GM12878 (cell line): ENCODE measurements at regions not wholly inside any gene's neighbourhood (a gene's known extent, or its start where the extent isn't known, plus 50 kb on each side); places are given as distances from the start of the nearest gene placed in this dataset.

Source experiments
- ATAC-seq: fragments of 200-7000 bp; cut with Tn5 transposase; 3 replicates; pipeline ENCODE4 v1.9.1; 2020; ENCODE audit warnings: mild to moderate bottlenecking, moderate library complexity
- BruUV-seq: library from RNA; stranded (reverse); fragments of 400-500 nt; replicated peaks from 2 replicates; lab custom pipeline; 2021; lab: Mats Ljungman, UMichigan
- CTCF ChIA-PET: fragments of 300-600 bp; sonication (Branson Sonifier 250); formaldehyde crosslinking; extraction: SDS; loops from one replicate; lab custom pipeline; 2021; ENCODE audit warnings: inconsistent platforms; lab: Yijun Ruan, JAX
- POLR2A ChIA-PET: fragments of 350-600 bp; formaldehyde crosslinking; extraction: SDS; loops from one replicate; lab custom pipeline; 2021; ENCODE audit warnings: inconsistent platforms; lab: Charles Lee
- RAD21 ChIA-PET: fragments of 300-600 bp; sonication (Branson Sonifier 250); formaldehyde crosslinking; loops from one replicate; lab custom pipeline; 2023; ENCODE audit warnings: antibody characterized with exemption; ENCODE audit not compliant: unreplicated experiment; lab: Charles Lee
- SMC1A ChIA-PET: fragments of 300-600 bp; sonication (Branson Sonifier 250); formaldehyde crosslinking; loops from one replicate; lab custom pipeline; 2023; ENCODE audit not compliant: unreplicated experiment, uncharacterized antibody; lab: Charles Lee
- DNase-seq: peaks from one replicate; pipeline ENCODE4 v3.0.0-alpha.2; 2011; ENCODE audit warnings: low read depth, low spot score
- FAIRE-seq: peaks from 3 replicates; lab custom pipeline; 2011; peaks lifted over from hg19 to GRCh38; lab: Jason Lieb, UNC
- H2AFZ ChIP-seq: 2 replicates; pipeline ENCODE4 v1.6.0; 2011; ENCODE audit warnings: low read depth, low read length, control low read depth; ENCODE audit not compliant: control insufficient read depth
- H3K27ac ChIP-seq: 2 replicates; pipeline ENCODE4 v1.5.1; 2011; ENCODE audit warnings: control low read depth; ENCODE audit not compliant: control insufficient read depth, insufficient read depth
- H3K27me3 ChIP-seq, 2 experiments: replicated peaks in 1 of 2; 2 replicates each; pipeline versions ENCODE4 v1.6.0 to v1.6.1; 2011; ENCODE audit warnings: low read length in 1 of 2; ENCODE audit not compliant: control insufficient read depth in 2 of 2, insufficient read depth in 2 of 2
- H3K36me3 ChIP-seq, 2 experiments: 2 replicates each; pipeline ENCODE4 v1.5.1; 2011; ENCODE audit warnings: low read length in 1 of 2; ENCODE audit not compliant: control insufficient read depth in 2 of 2, insufficient read depth in 2 of 2
- H3K4me1 ChIP-seq: 2 replicates; pipeline ENCODE4 v1.6.1; 2011; ENCODE audit warnings: mild to moderate bottlenecking, low read length, moderate library complexity, mixed read lengths; ENCODE audit not compliant: control insufficient read depth, insufficient read depth
- H3K4me2 ChIP-seq: 2 replicates; pipeline ENCODE4 v1.6.0; 2011; ENCODE audit warnings: control low read depth; ENCODE audit not compliant: control insufficient read depth, insufficient read depth
- H3K4me3 ChIP-seq: fragments of 200-600 bp; sonication (generic); 2 replicates; pipeline ENCODE4 v1.5.1; 2016
- H3K79me2 ChIP-seq: 2 replicates; pipeline ENCODE4 v1.6.0; 2011; ENCODE audit warnings: low read length; ENCODE audit not compliant: control insufficient read depth, insufficient read depth
- H3K9ac ChIP-seq: 2 replicates; pipeline ENCODE4 v1.8.0; 2011; ENCODE audit warnings: low read length, control low read depth, mixed read lengths; ENCODE audit not compliant: control insufficient read depth, insufficient read depth
- H3K9me3 ChIP-seq: replicated peaks from 3 replicates; pipeline ENCODE4 v1.5.1; 2011; ENCODE audit warnings: mild to moderate bottlenecking, low read length; ENCODE audit not compliant: control insufficient read depth, insufficient read depth
- H4K20me1 ChIP-seq: 2 replicates; pipeline ENCODE4 v1.6.0; 2011; ENCODE audit not compliant: control insufficient read depth, insufficient read depth
- ASH2L ChIP-seq: fragments of 300-600, 200-600 bp; sonication (generic); IDR thresholded peaks from 2 replicates; pipeline ENCODE4 v1.6.1; 2017; ENCODE audit warnings: low read depth, mild to moderate bottlenecking, borderline replicate concordance
- BRCA1 ChIP-seq: IDR thresholded peaks from 2 replicates; pipeline ENCODE4 v1.6.1; 2011; ENCODE audit warnings: low read depth, low read length, improper control_type of control experiment
- CHD1 ChIP-seq: IDR thresholded peaks from 2 replicates; pipeline ENCODE4 v1.6.1; 2012; ENCODE audit warnings: low read depth, low read length, improper control_type of control experiment
- CREB1 ChIP-seq: IDR thresholded peaks from 2 replicates; pipeline ENCODE4 v1.6.1; 2012; ENCODE audit warnings: low read depth, mild to moderate bottlenecking, inconsistent platforms
- FOXM1 ChIP-seq: IDR thresholded peaks from 2 replicates; pipeline ENCODE4 v1.6.1; 2012; ENCODE audit warnings: low read depth, mild to moderate bottlenecking, inconsistent platforms, low read length, moderate library complexity
- IKZF2 ChIP-seq, 2 experiments: fragments of 450-650 bp; IDR thresholded peaks; 2 replicates each; pipeline ENCODE4 v1.6.1; 2017; ENCODE audit warnings: mild to moderate bottlenecking in 2 of 2, moderate library complexity in 2 of 2
- KAT2A ChIP-seq: conservative IDR thresholded peaks from 2 replicates; pipeline ENCODE4 v1.6.1; 2011; ENCODE audit warnings: low read depth, low read length; ENCODE audit not compliant: control insufficient read depth
- PML ChIP-seq: IDR thresholded peaks from 2 replicates; pipeline ENCODE4 v1.6.1; 2012; ENCODE audit warnings: low read length, inconsistent platforms
- SMAD5 ChIP-seq: IDR thresholded peaks from 2 replicates; pipeline ENCODE4 v1.6.1; 2016; ENCODE audit warnings: antibody characterized with exemption, low read depth
- SRF ChIP-seq, 2 experiments: IDR thresholded peaks; 2 replicates each; pipeline ENCODE4 v1.6.1; 2011; ENCODE audit warnings: low read depth in 2 of 2, low read length in 2 of 2, mild to moderate bottlenecking in 1 of 2, moderate library complexity in 1 of 2
- TBL1XR1 ChIP-seq: IDR thresholded peaks from 2 replicates; pipeline ENCODE4 v1.6.1; 2012; ENCODE audit warnings: low read depth, low read length, improper control_type of control experiment
- WGBS: methylation state at CpG from one replicate; pipeline ENCODE4 v1.1.6; 2016; ENCODE audit warnings: low lambda C conversion rate; ENCODE audit not compliant: insufficient replicate concordance, insufficient coverage; ENCODE audit errors: missing lambda C conversion rate; 5-methylcytosine and 5-hydroxymethylcytosine counted together
- in situ Hi-C: fragments of 300-500 bp; cut with MboI; formaldehyde crosslinking; loops from 9 replicates; pipeline ENCODE4 v1.14.3; 2018; ENCODE audit warnings: mixed read lengths
- intact Hi-C: fragments of 100-400 bp; cut with micrococcal nuclease; formaldehyde crosslinking; loops from one replicate; pipeline ENCODE4 v1.14.2; 2022; ENCODE audit not compliant: unreplicated experiment
- TF ChIP-seq, protein P1 (sequence below): fragments of 450-650 bp; IDR thresholded peaks from 2 replicates; pipeline ENCODE4 v1.6.1; 2018; ENCODE audit warnings: borderline replicate concordance, mild to moderate bottlenecking; ENCODE audit not compliant: partially characterized antibody
- TF ChIP-seq, protein P2 (sequence below): fragments of 450-650 bp; formaldehyde crosslinking; IDR thresholded peaks from 2 replicates; pipeline ENCODE4 v1.4.0; 2020; ENCODE audit warnings: mild to moderate bottlenecking, moderate library complexity

- TF ChIP-seq, protein P1, sequence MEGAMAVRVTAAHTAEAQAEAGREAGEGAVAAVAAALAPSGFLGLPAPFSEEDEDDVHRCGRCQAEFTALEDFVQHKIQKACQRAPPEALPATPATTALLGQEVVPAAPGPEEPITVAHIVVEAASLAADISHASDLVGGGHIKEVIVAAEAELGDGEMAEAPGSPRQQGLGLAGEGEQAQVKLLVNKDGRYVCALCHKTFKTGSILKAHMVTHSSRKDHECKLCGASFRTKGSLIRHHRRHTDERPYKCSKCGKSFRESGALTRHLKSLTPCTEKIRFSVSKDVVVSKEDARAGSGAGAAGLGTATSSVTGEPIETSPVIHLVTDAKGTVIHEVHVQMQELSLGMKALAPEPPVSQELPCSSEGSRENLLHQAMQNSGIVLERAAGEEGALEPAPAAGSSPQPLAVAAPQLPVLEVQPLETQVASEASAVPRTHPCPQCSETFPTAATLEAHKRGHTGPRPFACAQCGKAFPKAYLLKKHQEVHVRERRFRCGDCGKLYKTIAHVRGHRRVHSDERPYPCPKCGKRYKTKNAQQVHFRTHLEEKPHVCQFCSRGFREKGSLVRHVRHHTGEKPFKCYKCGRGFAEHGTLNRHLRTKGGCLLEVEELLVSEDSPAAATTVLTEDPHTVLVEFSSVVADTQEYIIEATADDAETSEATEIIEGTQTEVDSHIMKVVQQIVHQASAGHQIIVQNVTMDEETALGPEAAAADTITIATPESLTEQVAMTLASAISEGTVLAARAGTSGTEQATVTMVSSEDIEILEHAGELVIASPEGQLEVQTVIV: no peak
- TF ChIP-seq, protein P2, sequence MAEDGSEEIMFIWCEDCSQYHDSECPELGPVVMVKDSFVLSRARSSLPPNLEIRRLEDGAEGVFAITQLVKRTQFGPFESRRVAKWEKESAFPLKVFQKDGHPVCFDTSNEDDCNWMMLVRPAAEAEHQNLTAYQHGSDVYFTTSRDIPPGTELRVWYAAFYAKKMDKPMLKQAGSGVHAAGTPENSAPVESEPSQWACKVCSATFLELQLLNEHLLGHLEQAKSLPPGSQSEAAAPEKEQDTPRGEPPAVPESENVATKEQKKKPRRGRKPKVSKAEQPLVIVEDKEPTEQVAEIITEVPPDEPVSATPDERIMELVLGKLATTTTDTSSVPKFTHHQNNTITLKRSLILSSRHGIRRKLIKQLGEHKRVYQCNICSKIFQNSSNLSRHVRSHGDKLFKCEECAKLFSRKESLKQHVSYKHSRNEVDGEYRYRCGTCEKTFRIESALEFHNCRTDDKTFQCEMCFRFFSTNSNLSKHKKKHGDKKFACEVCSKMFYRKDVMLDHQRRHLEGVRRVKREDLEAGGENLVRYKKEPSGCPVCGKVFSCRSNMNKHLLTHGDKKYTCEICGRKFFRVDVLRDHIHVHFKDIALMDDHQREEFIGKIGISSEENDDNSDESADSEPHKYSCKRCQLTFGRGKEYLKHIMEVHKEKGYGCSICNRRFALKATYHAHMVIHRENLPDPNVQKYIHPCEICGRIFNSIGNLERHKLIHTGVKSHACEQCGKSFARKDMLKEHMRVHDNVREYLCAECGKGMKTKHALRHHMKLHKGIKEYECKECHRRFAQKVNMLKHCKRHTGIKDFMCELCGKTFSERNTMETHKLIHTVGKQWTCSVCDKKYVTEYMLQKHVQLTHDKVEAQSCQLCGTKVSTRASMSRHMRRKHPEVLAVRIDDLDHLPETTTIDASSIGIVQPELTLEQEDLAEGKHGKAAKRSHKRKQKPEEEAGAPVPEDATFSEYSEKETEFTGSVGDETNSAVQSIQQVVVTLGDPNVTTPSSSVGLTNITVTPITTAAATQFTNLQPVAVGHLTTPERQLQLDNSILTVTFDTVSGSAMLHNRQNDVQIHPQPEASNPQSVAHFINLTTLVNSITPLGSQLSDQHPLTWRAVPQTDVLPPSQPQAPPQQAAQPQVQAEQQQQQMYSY (CRISPR knock-in tag): no peak
- TF ChIP-seq CHD1 (no peak), SMAD5 (no peak), IKZF2 (IDR thresholded peaks at IDR 0.05) (no peak), CREB1 (no peak), BRCA1 (no peak)
These were observed 176.0 kb downstream of the SOX2 start (continued) for GRCh38 chr3:181887685-181888084.

DNA sequence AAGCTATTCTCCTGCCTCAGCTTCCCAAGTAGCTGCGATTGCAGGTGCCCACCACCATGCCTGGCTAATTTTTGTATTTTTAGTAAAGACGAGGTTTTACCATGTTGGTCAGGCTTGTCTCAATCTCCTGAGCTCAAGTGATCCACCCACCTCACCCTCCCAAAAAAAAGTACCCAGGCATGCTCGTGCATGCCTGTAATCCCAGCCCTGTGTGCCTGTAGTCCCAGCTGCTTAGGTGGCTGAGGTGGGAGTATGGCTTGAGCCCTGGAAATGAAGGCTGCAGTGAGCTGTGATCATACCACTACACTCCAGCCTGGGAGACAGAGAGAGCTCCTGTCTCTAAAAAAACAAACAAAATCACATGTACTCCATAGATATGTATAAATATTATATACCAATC lies 176.5 kb downstream of the SOX2 start:
- Histone ChIP-seq H3K79me2 (no peaks in the 10 kb centered on the region), H4K20me1 (no peaks in the 10 kb centered on the region), H3K4me2 (no peak overlapping the region), H3K9ac (no peak overlapping the region), H2AFZ (no peak overlapping the region), H3K9me3 (no peaks in the 10 kb centered on the region), H3K36me3 (no peaks in the 10 kb centered on the region), H3K4me3 (no peak overlapping the region), H3K4me1 (no peaks in the 10 kb centered on the region), H3K27me3 (no peaks in the 10 kb centered on the region), H3K27ac (no peak overlapping the region)
- no peak for ATAC-seq
- WGBS: 15% methylated on average over 3 of the region's 3 CpGs
- TF ChIP-seq ASH2L: no peak
- TF ChIP-seq KAT2A: no peak
- no peak for TF ChIP-seq FOXM1
- TF ChIP-seq PML: no peak
- no peak for TF ChIP-seq SRF (IDR thresholded peaks at IDR 0.05; ENCODE audit: low read depth in 2 of 2, low read length in 2 of 2)
- TF ChIP-seq TBL1XR1: no peak
- SMC1A ChIA-PET: no interaction called here
- intact Hi-C loops: no loop called here
- no peak for DNase-seq
- POLR2A ChIA-PET: no interaction called here
- FAIRE-seq: no peak
- in situ Hi-C loops: no loop called here
- RAD21 ChIA-PET: no interaction called here
- BruUV-seq: no TSS peak
- CTCF ChIA-PET: interaction anchor here (0.6 kb wide), 1 partner anchor 182 kb away, joined by 3 read pairs; no protein-coding TSS in a partner anchor
